ENCODE measurements at regions not wholly inside any gene's neighbourhood (a gene's known extent, or its start where the extent isn't known, plus 50 kb on each side); places are given as distances from the start of the nearest gene placed in this dataset.

- TF ChIP-seq CTCF (conservative IDR thresholded peaks at IDR 0.05; ENCODE audit: low read depth, low read length) (no peak), EZH2 (IDR thresholded peaks at IDR 0.05; ENCODE audit: borderline replicate concordance, low read depth, low read length, poor library complexity, severe bottlenecking) (no peak)
- Histone ChIP-seq H3K4me1 (ENCODE audit: insufficient read depth, low read length, poor library complexity, severe bottlenecking) (no peaks in the 10 kb centered on the region), H3K9me3 (ENCODE audit: low read depth, low read length, poor library complexity, severe bottlenecking) (no peaks in the 10 kb centered on the region), H3K27me3 (replicated peaks; ENCODE audit: insufficient read depth, low read depth, low read length, poor library complexity) (no peaks in the 10 kb centered on the region), H3K4me3 (ENCODE audit: low read depth, low read length, poor library complexity, severe bottlenecking) (no peak overlapping the region), H3K27ac (ENCODE audit: low read depth, low read length, poor library complexity, severe bottlenecking) (no peak overlapping the region), H3K36me3 (ENCODE audit: insufficient read depth, low read length, poor library complexity, severe bottlenecking) (no peaks in the 10 kb centered on the region)
- POLR2A ChIA-PET (ENCODE audit: low non-redundant PET): no interaction called here
- intact Hi-C loops (cut with micrococcal nuclease; ENCODE audit: unreplicated experiment): no loop called here
- DNase-seq (ENCODE audit: low spot score): no peak
- CTCF ChIA-PET: no interaction called here
- BruUV-seq (replicated peaks): no TSS peak
Measured at GRCh38 chr12:45587877-45588533, 141.5 kb upstream of the ARID2 start.

DNA sequence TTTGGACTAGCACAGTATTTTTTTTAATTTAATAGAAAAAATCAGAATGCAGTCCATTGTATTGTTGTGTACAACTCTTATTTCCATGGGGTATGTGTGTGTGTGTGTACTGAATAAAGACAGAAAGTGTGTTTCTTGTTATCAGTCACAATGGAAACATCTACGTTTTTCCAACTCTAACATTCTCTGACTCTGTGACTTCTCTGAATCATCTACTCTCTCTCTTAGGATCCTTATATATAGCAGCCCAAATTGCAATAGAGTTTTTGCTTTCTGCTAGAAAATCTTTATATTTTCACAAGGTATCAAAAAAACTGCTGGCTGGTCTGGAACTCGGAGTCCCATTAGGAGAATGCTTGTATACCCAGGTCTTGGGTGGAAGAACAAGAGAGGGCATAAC, 138.9 kb upstream of the ARID2 start:
- intact Hi-C loops (cut with micrococcal nuclease; ENCODE audit: unreplicated experiment): no loop called here
- H3K9me3 ChIP-seq (ENCODE audit: low read depth, low read length, poor library complexity, severe bottlenecking): no peaks in the 10 kb centered on the region
- no peak overlapping the region for H3K27ac ChIP-seq (ENCODE audit: low read depth, low read length, poor library complexity, severe bottlenecking)
- no peaks in the 10 kb centered on the region for H3K36me3 ChIP-seq (ENCODE audit: insufficient read depth, low read length, poor library complexity, severe bottlenecking)
- ChIA-PET CTCF (no interaction called here), POLR2A (ENCODE audit: low non-redundant PET) (no interaction called here)
- no TSS peak for BruUV-seq (replicated peaks)
- no peak for DNase-seq (ENCODE audit: low spot score)
- H3K4me1 ChIP-seq (ENCODE audit: insufficient read depth, low read length, poor library complexity, severe bottlenecking): no peaks in the 10 kb centered on the region
- no peak overlapping the region for H3K4me3 ChIP-seq (ENCODE audit: low read depth, low read length, poor library complexity, severe bottlenecking)
- no peaks in the 10 kb centered on the region for H3K27me3 ChIP-seq (replicated peaks; ENCODE audit: insufficient read depth, low read depth, low read length, poor library complexity)
- TF ChIP-seq CTCF (conservative IDR thresholded peaks at IDR 0.05; ENCODE audit: low read depth, low read length) (no peak), EZH2 (IDR thresholded peaks at IDR 0.05; ENCODE audit: borderline replicate concordance, low read depth, low read length, poor library complexity, severe bottlenecking) (no peak)

DNA sequence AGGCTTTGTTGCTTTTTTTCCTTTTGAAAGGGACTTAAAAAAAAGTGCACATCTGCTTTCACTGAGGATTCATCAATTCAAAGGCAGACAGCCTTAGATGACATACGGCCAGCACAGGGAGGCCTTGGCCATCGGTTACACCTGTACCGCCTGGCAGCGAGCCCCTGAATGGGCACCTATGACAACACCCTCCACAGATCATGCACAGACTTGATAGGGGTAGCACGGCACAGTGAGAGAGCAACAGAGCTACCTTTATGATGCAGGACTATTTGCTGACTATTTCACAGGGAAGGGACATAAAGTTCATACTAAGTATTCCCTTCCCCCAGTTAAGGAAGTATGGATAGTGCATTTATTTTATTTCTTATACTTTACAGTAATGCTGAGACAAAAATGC, 137.9 kb upstream of the ARID2 start:
- H3K27me3 ChIP-seq (replicated peaks; ENCODE audit: insufficient read depth, low read depth, low read length, poor library complexity): no peaks in the 10 kb centered on the region
- H3K9me3 ChIP-seq (ENCODE audit: low read depth, low read length, poor library complexity, severe bottlenecking): no peaks in the 10 kb centered on the region
- H3K36me3 ChIP-seq (ENCODE audit: insufficient read depth, low read length, poor library complexity, severe bottlenecking): no peaks in the 10 kb centered on the region
- TF ChIP-seq EZH2 (IDR thresholded peaks at IDR 0.05; ENCODE audit: borderline replicate concordance, low read depth, low read length, poor library complexity, severe bottlenecking) (no peak), CTCF (conservative IDR thresholded peaks at IDR 0.05; ENCODE audit: low read depth, low read length) (no peak)
- H3K4me1 ChIP-seq (ENCODE audit: insufficient read depth, low read length, poor library complexity, severe bottlenecking): no peaks in the 10 kb centered on the region
- no peak for DNase-seq (ENCODE audit: low spot score)
- no peak overlapping the region for H3K4me3 ChIP-seq (ENCODE audit: low read depth, low read length, poor library complexity, severe bottlenecking)
- POLR2A ChIA-PET (ENCODE audit: low non-redundant PET): no interaction called here
- CTCF ChIA-PET: no interaction called here
- BruUV-seq (replicated peaks): no TSS peak
- H3K27ac ChIP-seq (ENCODE audit: low read depth, low read length, poor library complexity, severe bottlenecking): no peak overlapping the region
- intact Hi-C loops (cut with micrococcal nuclease; ENCODE audit: unreplicated experiment): no loop called here

Data from A673 (cell line).